CD4-positive, alpha-beta T cell (primary cell): ENCODE measurements at regions not wholly inside any gene's neighbourhood (a gene's known extent, or its start where the extent isn't known, plus 50 kb on each side); places are given as distances from the start of the nearest gene placed in this dataset.

Source experiments
- ATAC-seq: fragments of 200-7000 bp; cut with Tn5 transposase; one replicate; pipeline ENCODE4 v1.10.0; 2022; ENCODE audit warnings: mild to moderate bottlenecking; ENCODE audit not compliant: poor library complexity
- CTCF ChIA-PET: fragments of 350-600 bp; sonication (Branson Sonifier 250); formaldehyde crosslinking; loops from one replicate; lab custom pipeline; 2021; ENCODE audit warnings: antibody characterized with exemption, inconsistent platforms; lab: Charles Lee
- POLR2A ChIA-PET: fragments of 350-600 bp; sonication (Branson Sonifier 250); formaldehyde crosslinking; loops from one replicate; lab custom pipeline; 2021; ENCODE audit warnings: antibody characterized with exemption, inconsistent platforms; lab: Charles Lee
- DNase-seq, 14 experiments: peaks; one replicate each; pipeline ENCODE4 v3.0.0-alpha.2; 2013 to 2020; ENCODE audit warnings: mixed read lengths in 2 of 14
- H3K27ac ChIP-seq, 2 donors: one replicate each; pipeline versions ENCODE4 v1.5.1 to v1.7.0; 2013; ENCODE audit warnings: low read length in 2 of 2, low read depth in 1 of 2, mild to moderate bottlenecking in 1 of 2
- H3K27me3 ChIP-seq, 2 experiments: 1 replicate in 1 of 2; 2 replicates in 1 of 2; pipeline versions ENCODE4 v1.6.1 to v1.7.0; 2013; ENCODE audit warnings: low read length in 2 of 2, control low read depth in 1 of 2, mild to moderate bottlenecking in 1 of 2, moderate library complexity in 1 of 2; ENCODE audit not compliant: insufficient read depth in 2 of 2, control insufficient read depth in 1 of 2
- H3K36me3 ChIP-seq: one replicate; pipeline ENCODE4 v1.6.1; 2013; ENCODE audit warnings: low read length, control low read depth; ENCODE audit not compliant: insufficient read depth
- H3K4me1 ChIP-seq: one replicate; pipeline ENCODE4 v1.6.1; 2013; ENCODE audit warnings: low read length, control low read depth; ENCODE audit not compliant: insufficient read depth
- H3K4me3 ChIP-seq: one replicate; pipeline ENCODE4 v1.5.1; 2013; ENCODE audit warnings: mild to moderate bottlenecking, low read length, moderate library complexity
- H3K9me3 ChIP-seq, 2 experiments: 1 replicate in 1 of 2; 2 replicates in 1 of 2; pipeline versions ENCODE4 v1.6.1 to v1.7.0; 2013; ENCODE audit warnings: low read length in 2 of 2, mild to moderate bottlenecking in 2 of 2, control low read depth in 1 of 2, moderate library complexity in 1 of 2; ENCODE audit not compliant: control insufficient read depth in 1 of 2, insufficient read depth in 1 of 2
- H3K27ac Mint-ChIP-seq: one replicate; pipeline ENCODE4 v1.8.0; 2020; ENCODE audit warnings: mixed read lengths
- H3K27me3 Mint-ChIP-seq: one replicate; pipeline ENCODE4 v1.8.0; 2021; ENCODE audit warnings: mixed read lengths
- H3K36me3 Mint-ChIP-seq: one replicate; pipeline ENCODE4 v1.8.0; 2021; ENCODE audit warnings: low read depth, mixed read lengths
- H3K4me1 Mint-ChIP-seq: one replicate; pipeline ENCODE4 v1.8.0; 2021; ENCODE audit warnings: low read depth, mixed read lengths
- H3K4me3 Mint-ChIP-seq: one replicate; pipeline ENCODE4 v1.8.0; 2020; ENCODE audit warnings: mild to moderate bottlenecking, mixed read lengths
- H3K9me3 Mint-ChIP-seq: one replicate; pipeline ENCODE4 v1.8.0; 2020; ENCODE audit warnings: mixed read lengths
- intact Hi-C, 2 experiments: fragments of 100-400 bp; cut with DNase I in 1 of 2; cut with micrococcal nuclease in 1 of 2; formaldehyde crosslinking; loops; one replicate each; pipeline versions ENCODE4 v1.15.1 to v1.9.0; 2023 to 2025; cut with DNase I, micrococcal nuclease
- TF ChIP-seq, protein P1 (sequence below): fragments of 200-600 bp; IDR thresholded peaks from one replicate; pipeline ENCODE4 v1.8.0; 2022; ENCODE audit warnings: antibody characterized with exemption, mild to moderate bottlenecking

DNA sequence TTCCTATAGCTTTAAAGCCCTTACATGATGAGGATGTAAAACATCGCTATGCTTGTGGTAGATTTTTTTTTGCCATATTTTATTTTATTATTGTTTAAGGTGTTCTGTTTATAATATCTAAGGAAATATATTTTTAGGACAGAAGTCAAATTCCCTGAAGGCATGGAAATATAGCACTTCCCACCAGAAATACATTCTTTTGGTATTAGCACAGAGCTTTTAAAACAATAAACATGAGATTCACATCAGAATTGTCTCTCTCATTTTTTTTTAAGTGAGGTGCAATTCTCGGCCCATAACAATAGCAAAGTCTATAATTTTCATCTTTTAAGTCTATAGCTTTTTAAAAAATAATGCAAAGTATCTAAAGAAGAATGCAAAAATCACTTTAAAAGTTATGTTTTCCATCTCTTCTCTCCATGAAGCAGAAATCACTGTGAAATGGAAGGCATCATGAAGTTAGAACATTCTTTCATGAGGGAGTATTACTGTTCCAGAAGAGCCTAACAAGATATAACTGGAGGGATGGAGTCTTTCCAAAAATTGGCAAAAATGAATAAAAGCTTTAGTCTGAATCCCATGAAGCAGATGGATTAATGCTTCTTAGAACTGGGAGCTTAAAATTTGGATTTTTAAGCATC, 283.6 kb upstream of the TRIB2 start:
- POLR2A ChIA-PET, result interaction anchor here (0.7 to 1.5 kb wide), 4 partner anchors 69 to 289 kb away, joined by 3 to 5 read pairs (median 4); partner anchors contain the start of gene TRIB2
- ATAC-seq, result no peak
- H3K27me3 Mint-ChIP-seq, result no peaks in the 10 kb centered on the region
- Histone ChIP-seq H3K27me3 (no peaks in the 10 kb centered on the region), H3K36me3 (no peaks in the 10 kb centered on the region), H3K27ac (no peak overlapping the region), H3K9me3 (no peaks in the 10 kb centered on the region), H3K4me1 (peaks cover 22% of the 10 kb centered on the region), H3K4me3 (no peak overlapping the region)
- no peaks in the 10 kb centered on the region for H3K9me3 Mint-ChIP-seq
- no peak overlapping the region for H3K4me3 Mint-ChIP-seq
- TF ChIP-seq, protein P1, sequence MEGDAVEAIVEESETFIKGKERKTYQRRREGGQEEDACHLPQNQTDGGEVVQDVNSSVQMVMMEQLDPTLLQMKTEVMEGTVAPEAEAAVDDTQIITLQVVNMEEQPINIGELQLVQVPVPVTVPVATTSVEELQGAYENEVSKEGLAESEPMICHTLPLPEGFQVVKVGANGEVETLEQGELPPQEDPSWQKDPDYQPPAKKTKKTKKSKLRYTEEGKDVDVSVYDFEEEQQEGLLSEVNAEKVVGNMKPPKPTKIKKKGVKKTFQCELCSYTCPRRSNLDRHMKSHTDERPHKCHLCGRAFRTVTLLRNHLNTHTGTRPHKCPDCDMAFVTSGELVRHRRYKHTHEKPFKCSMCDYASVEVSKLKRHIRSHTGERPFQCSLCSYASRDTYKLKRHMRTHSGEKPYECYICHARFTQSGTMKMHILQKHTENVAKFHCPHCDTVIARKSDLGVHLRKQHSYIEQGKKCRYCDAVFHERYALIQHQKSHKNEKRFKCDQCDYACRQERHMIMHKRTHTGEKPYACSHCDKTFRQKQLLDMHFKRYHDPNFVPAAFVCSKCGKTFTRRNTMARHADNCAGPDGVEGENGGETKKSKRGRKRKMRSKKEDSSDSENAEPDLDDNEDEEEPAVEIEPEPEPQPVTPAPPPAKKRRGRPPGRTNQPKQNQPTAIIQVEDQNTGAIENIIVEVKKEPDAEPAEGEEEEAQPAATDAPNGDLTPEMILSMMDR, result no peak
- intact Hi-C loops, result no loop called here
- DNase-seq, result no peak
- H3K36me3 Mint-ChIP-seq, result no peaks in the 10 kb centered on the region
- peaks cover 66% of the 10 kb centered on the region for H3K4me1 Mint-ChIP-seq
- CTCF ChIA-PET, result interaction anchor here (1.2 to 1.3 kb wide), 3 partner anchors 10 to 283 kb away, joined by 3 to 5 read pairs (median 4); partner anchors contain the start of gene TRIB2
- H3K27ac Mint-ChIP-seq, result no peak overlapping the region

- H3K27ac ChIP-seq, result no peak overlapping the region
- no peaks in the 10 kb centered on the region for H3K9me3 Mint-ChIP-seq
- H3K27ac Mint-ChIP-seq, result no peak overlapping the region
- no peaks in the 10 kb centered on the region for H3K36me3 ChIP-seq
- no peak overlapping the region for H3K4me3 ChIP-seq
- ATAC-seq, result no peak
- intact Hi-C loops, result no loop called here
- H3K27me3 ChIP-seq, result no peaks in the 10 kb centered on the region
- DNase-seq, result peak in 2 of 14 experiments; percentile 33 to 44
- peaks cover 22% of the 10 kb centered on the region for H3K4me1 ChIP-seq
- no peaks in the 10 kb centered on the region for H3K9me3 ChIP-seq
- H3K36me3 Mint-ChIP-seq, result no peaks in the 10 kb centered on the region
- ChIA-PET CTCF (interaction anchor here (1.2 to 1.3 kb wide), 3 partner anchors 9 to 282 kb away, joined by 3 to 5 read pairs (median 4); partner anchors contain the start of gene TRIB2), POLR2A (interaction anchor here (0.7 to 1.5 kb wide), 4 partner anchors 68 to 288 kb away, joined by 3 to 5 read pairs (median 4); partner anchors contain the start of gene TRIB2)
- H3K27me3 Mint-ChIP-seq, result no peaks in the 10 kb centered on the region
- H3K4me3 Mint-ChIP-seq, result no peak overlapping the region
- H3K4me1 Mint-ChIP-seq, result peaks cover 61% of the 10 kb centered on the region
- TF ChIP-seq, protein P1, result no peak
Observed at GRCh38 chr2:12433626-12433990, 283.1 kb upstream of the TRIB2 start.

GRCh38 chr2:12434630-12435098, 282.1 kb upstream of the TRIB2 start:
- no peaks in the 10 kb centered on the region for H3K9me3 ChIP-seq
- DNase-seq (no peak), ATAC-seq (no peak)
- H3K27ac ChIP-seq, result no peak overlapping the region
- no peak overlapping the region for H3K4me3 Mint-ChIP-seq
- no peaks in the 10 kb centered on the region for H3K9me3 Mint-ChIP-seq
- H3K4me1 Mint-ChIP-seq, result peaks cover 51% of the 10 kb centered on the region
- intact Hi-C loops, result no loop called here
- no peaks in the 10 kb centered on the region for H3K27me3 Mint-ChIP-seq
- H3K4me3 ChIP-seq, result no peak overlapping the region
- TF ChIP-seq, protein P1, result no peak
- no peaks in the 10 kb centered on the region for H3K36me3 ChIP-seq
- H3K36me3 Mint-ChIP-seq, result no peaks in the 10 kb centered on the region
- CTCF ChIA-PET, result no interaction called here
- POLR2A ChIA-PET, result no interaction called here
- H3K27ac Mint-ChIP-seq, result no peak overlapping the region
- H3K27me3 ChIP-seq, result no peaks in the 10 kb centered on the region
- peaks cover 22% of the 10 kb centered on the region for H3K4me1 ChIP-seq
